Small intestine (tissue), 7 donors: ENCODE measurements at regions not wholly inside any gene's neighbourhood (a gene's known extent, or its start where the extent isn't known, plus 50 kb on each side); places are given as distances from the start of the nearest gene placed in this dataset.

Experiments
- DNase-seq, 2 donors: peaks; one replicate each; pipeline versions ENCODE4 v3.0.0 to v3.0.0-alpha.2; 2013
- FAIRE-seq: peaks from 2 replicates; lab custom pipeline; 2012; peaks lifted over from hg19 to GRCh38; lab: Jason Lieb, UNC
- H3K27ac ChIP-seq, 3 donors: one replicate each; pipeline ENCODE4 v1.5.1; 2013; ENCODE audit warnings: low read length in 2 of 3, mild to moderate bottlenecking in 2 of 3, control low read depth in 1 of 3, inconsistent platforms in 1 of 3, low read depth in 1 of 3, moderate library complexity in 1 of 3
- H3K27me3 ChIP-seq, 3 donors: one replicate each; pipeline ENCODE4 v1.6.1; 2013; ENCODE audit warnings: low read length in 3 of 3, inconsistent platforms in 1 of 3; ENCODE audit not compliant: control insufficient read depth in 3 of 3, insufficient read depth in 3 of 3
- H3K36me3 ChIP-seq, 3 donors: one replicate each; pipeline ENCODE4 v1.6.1; 2013; ENCODE audit warnings: low read length in 3 of 3, inconsistent platforms in 1 of 3, low read depth in 1 of 3, mild to moderate bottlenecking in 1 of 3, moderate library complexity in 1 of 3; ENCODE audit not compliant: control insufficient read depth in 3 of 3, insufficient read depth in 2 of 3
- H3K4me1 ChIP-seq, 3 donors: one replicate each; pipeline ENCODE4 v1.6.1; 2013; ENCODE audit warnings: low read length in 2 of 3, inconsistent platforms in 1 of 3, low read depth in 1 of 3, mild to moderate bottlenecking in 1 of 3, moderate library complexity in 1 of 3; ENCODE audit not compliant: control insufficient read depth in 3 of 3, insufficient read depth in 2 of 3
- H3K4me3 ChIP-seq, 3 donors: one replicate each; pipeline ENCODE4 v1.5.1; 2013; ENCODE audit warnings: low read length in 3 of 3, control low read depth in 1 of 3, inconsistent platforms in 1 of 3, low read depth in 1 of 3, mild to moderate bottlenecking in 1 of 3, moderate library complexity in 1 of 3
- H3K9me3 ChIP-seq, 2 donors: one replicate each; pipeline ENCODE4 v1.6.1; 2013; ENCODE audit warnings: low read depth in 1 of 2, low read length in 1 of 2; ENCODE audit not compliant: control insufficient read depth in 2 of 2, insufficient read depth in 1 of 2
- WGBS, 3 donors: extraction: QIAGEN DNeasy Blood & Tissue Kit; methylation state at CpG; one replicate each; pipeline ENCODE4 v1.1.7; 2013; 5-methylcytosine and 5-hydroxymethylcytosine counted together
- donor health status: healthy with polysubstance abuse.
- donor health status: control.
- donor health status: control.
- donor health status: Bipolar disorder and iron deficiency.
- donor health status: healthy.

GRCh38 chr7:142540371-142540770 is 208.9 kb upstream of the PRSS1 start:
- Histone ChIP-seq H3K27ac (no peak overlapping the region), H3K9me3 (no peaks in the 10 kb centered on the region), H3K27me3 (peaks cover 0 to 2% (median 0%) of the 10 kb centered on the region in 3 donors), H3K4me1 (no peaks in the 10 kb centered on the region), H3K36me3 (no peaks in the 10 kb centered on the region), H3K4me3 (no peak overlapping the region)
- WGBS, 3 donors: 88 to 91% (median 89%) methylated on average over 2 of the region's 2 CpGs
- FAIRE-seq (no peak), DNase-seq (no peak)

- WGBS, 3 donors: 5 to 37% (median 19%) methylated on average over 1 of the region's 1 CpG
- no peak overlapping the region for H3K4me3 ChIP-seq
- no peaks in the 10 kb centered on the region for H3K4me1 ChIP-seq
- no peaks in the 10 kb centered on the region for H3K9me3 ChIP-seq
- no peak for FAIRE-seq
- no peak overlapping the region for H3K27ac ChIP-seq
- peaks cover 0 to 2% (median 0%) of the 10 kb centered on the region in 3 donors for H3K27me3 ChIP-seq
- H3K36me3 ChIP-seq: no peaks in the 10 kb centered on the region
- DNase-seq: no peak
Measured at GRCh38 chr7:142539901-142540300, 209.4 kb upstream of the PRSS1 start.

- Histone ChIP-seq H3K4me3 (no peak overlapping the region), H3K36me3 (no peaks in the 10 kb centered on the region), H3K27me3 (no peaks in the 10 kb centered on the region), H3K9me3 (no peaks in the 10 kb centered on the region), H3K4me1 (no peaks in the 10 kb centered on the region), H3K27ac (no peak overlapping the region)
- DNase-seq (no peak), FAIRE-seq (no peak)
- 100% methylated on average over 1 of the region's 1 CpG for WGBS, 3 donors
Measured at GRCh38 chr7:142537760-142538159, 211.5 kb upstream of the PRSS1 start.

GRCh38 chr7:142535123-142535779 is 214.0 kb upstream of the PRSS1 start:
- Histone ChIP-seq H3K4me3 (no peak overlapping the region), H3K36me3 (no peaks in the 10 kb centered on the region), H3K4me1 (no peaks in the 10 kb centered on the region), H3K9me3 (no peaks in the 10 kb centered on the region), H3K27ac (no peak overlapping the region), H3K27me3 (no peaks in the 10 kb centered on the region)
- FAIRE-seq: no peak
- WGBS, 3 donors: 10 to 50% (median 44%) methylated on average over 7 of the region's 7 CpGs
- peak; percentile 56 to 57 for DNase-seq

- no peak for DNase-seq
Measured at GRCh38 chr7:142534726-142535122, 214.5 kb upstream of the PRSS1 start.

GRCh38 chr7:142533920-142534319 is 215.4 kb upstream of the PRSS1 start:
- no peaks in the 10 kb centered on the region for H3K36me3 ChIP-seq
- H3K9me3 ChIP-seq: no peaks in the 10 kb centered on the region
- DNase-seq: no peak
- FAIRE-seq: no peak
- 87 to 99% (median 92%) methylated on average over 2 of the region's 2 CpGs for WGBS, 3 donors
- no peaks in the 10 kb centered on the region for H3K27me3 ChIP-seq
- no peak overlapping the region for H3K4me3 ChIP-seq
- no peak overlapping the region for H3K27ac ChIP-seq
- H3K4me1 ChIP-seq: no peaks in the 10 kb centered on the region

More at GRCh38 chr7:142534726-142535122, 214.5 kb upstream of the PRSS1 start:
- Histone ChIP-seq H3K9me3 (no peaks in the 10 kb centered on the region), H3K36me3 (no peaks in the 10 kb centered on the region), H3K27me3 (no peaks in the 10 kb centered on the region), H3K4me3 (no peak overlapping the region), H3K4me1 (no peaks in the 10 kb centered on the region), H3K27ac (no peak overlapping the region)
- FAIRE-seq: no peak

- no peaks in the 10 kb centered on the region for H3K4me1 ChIP-seq
Measured at GRCh38 chr7:142529591-142529990, 219.7 kb upstream of the PRSS1 start.

GRCh38 chr7:142528608-142529408 is 220.5 kb upstream of the PRSS1 start:
- DNase-seq (no peak), FAIRE-seq (no peak)
- Histone ChIP-seq H3K27ac (no peak overlapping the region), H3K4me3 (no peak overlapping the region), H3K4me1 (no peaks in the 10 kb centered on the region), H3K36me3 (no peaks in the 10 kb centered on the region), H3K27me3 (peaks cover 0 to 9% (median 4%) of the 10 kb centered on the region in 3 donors), H3K9me3 (no peaks in the 10 kb centered on the region)
- 64 to 81% (median 77%) methylated on average over 15 of the region's 15 CpGs for WGBS, 3 donors

More at GRCh38 chr7:142529591-142529990, 219.7 kb upstream of the PRSS1 start:
- no peak for DNase-seq
- no peak overlapping the region for H3K27ac ChIP-seq
- FAIRE-seq: no peak
- WGBS, 3 donors: 81 to 83% (median 82%) methylated on average over 4 of the region's 4 CpGs
- H3K36me3 ChIP-seq: no peaks in the 10 kb centered on the region
- H3K9me3 ChIP-seq: no peaks in the 10 kb centered on the region
- H3K27me3 ChIP-seq: peaks cover 0 to 9% (median 4%) of the 10 kb centered on the region in 3 donors
- H3K4me3 ChIP-seq: no peak overlapping the region
